Body of pancreas (tissue), 4 donors: ENCODE measurements at regions not wholly inside any gene's neighbourhood (a gene's known extent, or its start where the extent isn't known, plus 50 kb on each side); places are given as distances from the start of the nearest gene placed in this dataset.

Source experiments
- POLR2A ChIP-seq, 3 donors: fragments of 450-650 bp; IDR thresholded peaks; one replicate each; pipeline ENCODE4 v1.6.1; 2016; ENCODE audit warnings: antibody characterized with exemption in 3 of 3, mild to moderate bottlenecking in 2 of 3
- TF ChIP-seq, protein P1 (sequence below), 7 experiments: fragments of 450-650 bp in 4 of 7; fragments of 200-600 bp in 3 of 7; sonication (generic) in 3 of 7; IDR thresholded peaks; one replicate each; pipeline ENCODE4 v1.5.1; 2016 to 2019; ENCODE audit warnings: antibody characterized with exemption in 7 of 7

DNA sequence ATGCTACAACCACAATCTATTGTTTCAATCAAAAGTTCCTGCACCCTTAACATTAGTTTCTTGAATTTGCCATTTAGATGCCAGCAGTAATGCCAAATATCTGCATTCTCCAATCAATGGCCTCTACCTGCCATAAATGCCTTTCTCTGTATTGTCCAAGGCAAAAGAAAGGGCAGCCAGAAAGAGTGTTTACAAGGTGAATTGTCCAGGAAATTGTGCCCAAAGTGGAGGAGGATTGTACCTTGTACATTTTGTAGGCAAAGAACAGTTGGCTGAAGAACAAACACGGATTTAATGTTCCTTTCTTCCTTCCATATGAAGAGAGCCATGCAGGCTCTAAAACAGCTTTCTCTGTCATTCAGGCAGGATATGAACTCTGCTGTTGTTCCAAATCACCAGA is 181.5 kb downstream of the GUCY2F start:
- TF ChIP-seq, protein P1, sequence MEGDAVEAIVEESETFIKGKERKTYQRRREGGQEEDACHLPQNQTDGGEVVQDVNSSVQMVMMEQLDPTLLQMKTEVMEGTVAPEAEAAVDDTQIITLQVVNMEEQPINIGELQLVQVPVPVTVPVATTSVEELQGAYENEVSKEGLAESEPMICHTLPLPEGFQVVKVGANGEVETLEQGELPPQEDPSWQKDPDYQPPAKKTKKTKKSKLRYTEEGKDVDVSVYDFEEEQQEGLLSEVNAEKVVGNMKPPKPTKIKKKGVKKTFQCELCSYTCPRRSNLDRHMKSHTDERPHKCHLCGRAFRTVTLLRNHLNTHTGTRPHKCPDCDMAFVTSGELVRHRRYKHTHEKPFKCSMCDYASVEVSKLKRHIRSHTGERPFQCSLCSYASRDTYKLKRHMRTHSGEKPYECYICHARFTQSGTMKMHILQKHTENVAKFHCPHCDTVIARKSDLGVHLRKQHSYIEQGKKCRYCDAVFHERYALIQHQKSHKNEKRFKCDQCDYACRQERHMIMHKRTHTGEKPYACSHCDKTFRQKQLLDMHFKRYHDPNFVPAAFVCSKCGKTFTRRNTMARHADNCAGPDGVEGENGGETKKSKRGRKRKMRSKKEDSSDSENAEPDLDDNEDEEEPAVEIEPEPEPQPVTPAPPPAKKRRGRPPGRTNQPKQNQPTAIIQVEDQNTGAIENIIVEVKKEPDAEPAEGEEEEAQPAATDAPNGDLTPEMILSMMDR (IDR thresholded peaks at IDR 0.05), result no peak
- TF ChIP-seq POLR2A (IDR thresholded peaks at IDR 0.05), result no peak
